GM11168 (cell line): ENCODE measurements at regions not wholly inside any gene's neighbourhood (a gene's known extent, or its start where the extent isn't known, plus 50 kb on each side); places are given as distances from the start of the nearest gene placed in this dataset.
"Not testable (repeated sequence)": the region's sequence is repeated elsewhere in the genome, so short reads cannot be mapped to it uniquely, and the experiment has no call there.

Experiments
- in situ Hi-C: fragments of 300-500 bp; cut with MboI; formaldehyde crosslinking; loops from one replicate; pipeline ENCODE4 v1.12.0; 2022; ENCODE audit warnings: low sequenced_read_pairs; ENCODE audit not compliant: unreplicated experiment

GRCh38 chr22:48507595-48508350 is 1319.9 kb downstream of the BRD1 start:
- in situ Hi-C loops = no loop called here

GRCh38 chr22:48507171-48507570 is 1320.5 kb downstream of the BRD1 start:
- in situ Hi-C loops = no loop called here

- in situ Hi-C loops = no loop called here
These were observed 1321.0 kb downstream of the BRD1 start for GRCh38 chr22:48506506-48507145.

GRCh38 chr22:48505891-48506290 is 1321.8 kb downstream of the BRD1 start:
- in situ Hi-C loops = no loop called here

GRCh38 chr22:48504519-48505140 is 1323.0 kb downstream of the BRD1 start:
- in situ Hi-C loops = no loop called here

GRCh38 chr22:48503876-48504275 is 1323.8 kb downstream of the BRD1 start:
- in situ Hi-C loops = no loop called here

GRCh38 chr22:48503035-48503625 is 1324.5 kb downstream of the BRD1 start:
- in situ Hi-C loops = no loop called here

GRCh38 chr22:48501231-48501750 is 1326.4 kb downstream of the BRD1 start:
- in situ Hi-C loops = no loop called here

- in situ Hi-C loops = no loop called here
These were observed 1327.0 kb downstream of the BRD1 start for GRCh38 chr22:48500471-48501230.

GRCh38 chr22:48499456-48500425 is 1327.9 kb downstream of the BRD1 start:
- in situ Hi-C loops = no loop called here

GRCh38 chr22:48498526-48499331 is 1328.9 kb downstream of the BRD1 start:
- in situ Hi-C loops = no loop called here

GRCh38 chr22:48497743-48498520 is 1329.7 kb downstream of the BRD1 start:
- in situ Hi-C loops = not testable (repeated sequence)

- in situ Hi-C loops = no loop called here
These were observed 1330.6 kb downstream of the BRD1 start for GRCh38 chr22:48496987-48497650.

- in situ Hi-C loops = no loop called here
These were observed 1331.3 kb downstream of the BRD1 start for GRCh38 chr22:48496226-48496845.

GRCh38 chr22:48495751-48496080 is 1332.0 kb downstream of the BRD1 start:
- in situ Hi-C loops = no loop called here

- in situ Hi-C loops = no loop called here
These were observed 1332.5 kb downstream of the BRD1 start for GRCh38 chr22:48494968-48495750.
